Endothelial cell of umbilical vein (primary cell): ENCODE measurements at regions not wholly inside any gene's neighbourhood (a gene's known extent, or its start where the extent isn't known, plus 50 kb on each side); places are given as distances from the start of the nearest gene placed in this dataset.

ENCODE experiments used
- BruUV-seq: library from RNA; stranded (reverse); fragments of 400-500 nt; replicated peaks from 2 replicates; lab custom pipeline; 2021; lab: Mats Ljungman, UMichigan
- CTCF ChIA-PET: fragments of 300-600, 350-600 bp; sonication (Branson Sonifier 250); formaldehyde crosslinking; loops from one replicate; lab custom pipeline; 2021; ENCODE audit warnings: antibody characterized with exemption, inconsistent platforms; lab: Charles Lee
- POLR2A ChIA-PET: fragments of 300-600, 350-600 bp; sonication (Branson Sonifier 250); formaldehyde crosslinking; loops from one replicate; lab custom pipeline; 2021; ENCODE audit warnings: antibody characterized with exemption, inconsistent platforms; lab: Charles Lee
- DNase-seq: peaks from one replicate; pipeline ENCODE4 v3.0.0-alpha.2; 2011; ENCODE audit warnings: low read depth, low spot score
- FAIRE-seq: peaks from 2 replicates; lab custom pipeline; 2011; peaks lifted over from hg19 to GRCh38; lab: Jason Lieb, UNC
- H2AFZ ChIP-seq: 2 replicates; pipeline ENCODE4 v1.6.0; 2012; ENCODE audit warnings: low read depth, low read length, control low read depth, inconsistent platforms
- H3K27ac ChIP-seq: 2 replicates; pipeline ENCODE4 v1.5.1; 2011; ENCODE audit warnings: low read depth, mild to moderate bottlenecking, control low read depth, low read length, moderate library complexity; ENCODE audit not compliant: insufficient read depth
- H3K27me3 ChIP-seq, 2 experiments: 2 replicates each; pipeline versions ENCODE4 v1.6.0 to v1.6.1; 2011; ENCODE audit warnings: low read length in 2 of 2, mixed read lengths in 1 of 2; ENCODE audit not compliant: control insufficient read depth in 2 of 2, insufficient read depth in 2 of 2
- H3K36me3 ChIP-seq, 2 experiments: 2 replicates in 1 of 2; 3 replicates in 1 of 2; pipeline ENCODE4 v1.5.1; 2011; ENCODE audit warnings: low read length in 2 of 2, mild to moderate bottlenecking in 1 of 2, moderate library complexity in 1 of 2; ENCODE audit not compliant: control insufficient read depth in 2 of 2, insufficient read depth in 2 of 2; ENCODE audit errors: extremely low read depth in 1 of 2
- H3K4me1 ChIP-seq: 3 replicates; pipeline ENCODE4 v1.5.1; 2011; ENCODE audit warnings: mild to moderate bottlenecking, low read length; ENCODE audit not compliant: control insufficient read depth, insufficient read depth; ENCODE audit errors: extremely low read depth
- H3K4me2 ChIP-seq: 2 replicates; pipeline ENCODE4 v1.6.1; 2011; ENCODE audit warnings: low read length, control low read depth, mixed read lengths; ENCODE audit not compliant: insufficient read depth
- H3K4me3 ChIP-seq, 3 experiments: fragments of 200-600 bp in 1 of 3; sonication (generic), shearing (Covaris generic) in 1 of 3; replicated peaks in 1 of 3; 2 replicates each; pipeline ENCODE4 v1.5.1; 2011 to 2016; ENCODE audit warnings: control low read depth in 3 of 3, low read length in 3 of 3, mild to moderate bottlenecking in 2 of 3, inconsistent platforms in 1 of 3, low read depth in 1 of 3, moderate library complexity in 1 of 3; ENCODE audit not compliant: insufficient read depth in 1 of 3
- H3K79me2 ChIP-seq: 2 replicates; pipeline ENCODE4 v1.6.0; 2012; ENCODE audit warnings: low read length, inconsistent platforms; ENCODE audit not compliant: control insufficient read depth, insufficient read depth
- H3K9ac ChIP-seq: replicated peaks from 2 replicates; pipeline ENCODE3; 2011; ENCODE audit warnings: low read length, control low read depth; ENCODE audit not compliant: insufficient read depth; ENCODE audit errors: extremely low read depth
- H3K9me1 ChIP-seq: replicated peaks from 3 replicates; pipeline ENCODE4 v1.6.0; 2011; ENCODE audit warnings: mild to moderate bottlenecking, low read length; ENCODE audit not compliant: control insufficient read depth, insufficient read depth; ENCODE audit errors: extremely low read depth
- H3K9me3 ChIP-seq: replicated peaks from 2 replicates; pipeline ENCODE4 v1.5.1; 2012; ENCODE audit warnings: low read length, inconsistent platforms; ENCODE audit not compliant: control insufficient read depth, insufficient read depth
- H4K20me1 ChIP-seq: replicated peaks from 2 replicates; pipeline ENCODE3; 2011; ENCODE audit warnings: mild to moderate bottlenecking, low read length; ENCODE audit not compliant: control insufficient read depth, insufficient read depth; ENCODE audit errors: extremely low read depth
- EZH2 ChIP-seq: IDR thresholded peaks from 2 replicates; pipeline ENCODE4 v1.6.1; 2012; ENCODE audit warnings: borderline replicate concordance, low read depth, mild to moderate bottlenecking, moderate library complexity, low read length, inconsistent platforms; ENCODE audit not compliant: severe bottlenecking
- FOS ChIP-seq: IDR thresholded peaks from 2 replicates; pipeline ENCODE4 v1.6.1; 2011; ENCODE audit warnings: mild to moderate bottlenecking, low read length, moderate library complexity, borderline replicate concordance; ENCODE audit not compliant: insufficient read depth
- GATA2 ChIP-seq: IDR thresholded peaks from 2 replicates; pipeline ENCODE4 v1.7.0; 2011; ENCODE audit warnings: low read depth, mild to moderate bottlenecking, moderate library complexity, mixed read lengths, low read length; ENCODE audit not compliant: insufficient read length, insufficient read depth
- JUN ChIP-seq: IDR thresholded peaks from 2 replicates; pipeline ENCODE4 v1.6.1; 2011; ENCODE audit warnings: borderline replicate concordance, low read depth; ENCODE audit not compliant: insufficient read length, insufficient read depth
- MAX ChIP-seq: IDR thresholded peaks from 2 replicates; pipeline ENCODE4 v1.6.1; 2011; ENCODE audit not compliant: insufficient read depth, insufficient read length
- MYC ChIP-seq: IDR thresholded peaks from one replicate; pipeline ENCODE4 v1.6.1; 2011; ENCODE audit warnings: mild to moderate bottlenecking, low read depth, low read length
- POLR2A ChIP-seq: IDR thresholded peaks from 2 replicates; pipeline ENCODE4 v1.6.1; 2012; ENCODE audit warnings: low read depth, mild to moderate bottlenecking, control low read depth, low read length
- POLR2AphosphoS5 ChIP-seq: IDR thresholded peaks from 2 replicates; pipeline ENCODE4 v1.6.1; 2012; ENCODE audit warnings: low read depth, mild to moderate bottlenecking, control low read depth, low read length, moderate library complexity; ENCODE audit not compliant: insufficient read depth
- dilution Hi-C: fragments of 300-500 bp; cut with MboI; formaldehyde crosslinking; loops from one replicate; pipeline ENCODE4 v1.15.0; 2019; ENCODE audit warnings: low sequenced_read_pairs; ENCODE audit not compliant: extremely low pct_ligation_motif_present
- intact Hi-C: fragments of 100-400 bp; cut with micrococcal nuclease; formaldehyde crosslinking; loops from one replicate; pipeline ENCODE4 v1.10.0; 2022
- TF ChIP-seq, protein P1 (sequence below), 2 donors: IDR thresholded peaks; 1 replicate in 1 of 2; 2 replicates in 1 of 2; pipeline ENCODE4 v1.5.1; 2011; ENCODE audit warnings: low read length in 2 of 2, mild to moderate bottlenecking in 2 of 2, moderate library complexity in 2 of 2, control low read depth in 1 of 2, inconsistent platforms in 1 of 2, low read depth in 1 of 2; ENCODE audit not compliant: insufficient read depth in 1 of 2; ENCODE audit errors: extremely low read depth in 1 of 2

- Histone ChIP-seq H3K79me2 (no peaks in the 10 kb centered on the region), H3K4me2 (no peak overlapping the region), H4K20me1 (no peaks in the 10 kb centered on the region), H3K9me3 (no peaks in the 10 kb centered on the region), H3K27ac (no peak overlapping the region), H3K4me3 (no peak overlapping the region), H3K9me1 (no peaks in the 10 kb centered on the region), H3K36me3 (no peaks in the 10 kb centered on the region), H3K9ac (no peak overlapping the region), H3K27me3 (no peaks in the 10 kb centered on the region), H3K4me1 (no peaks in the 10 kb centered on the region), H2AFZ (no peak overlapping the region)
- FAIRE-seq = no peak
- DNase-seq = no peak
- dilution Hi-C loops (no loop called here), intact Hi-C loops (no loop called here)
- no TSS peak for BruUV-seq
- ChIA-PET POLR2A (no interaction called here), CTCF (no interaction called here)
- TF ChIP-seq EZH2 (no peak), POLR2AphosphoS5 (no peak), GATA2 (no peak), MAX (no peak), MYC (no peak), POLR2A (no peak), FOS (no peak), JUN (no peak)
- TF ChIP-seq, protein P1, sequence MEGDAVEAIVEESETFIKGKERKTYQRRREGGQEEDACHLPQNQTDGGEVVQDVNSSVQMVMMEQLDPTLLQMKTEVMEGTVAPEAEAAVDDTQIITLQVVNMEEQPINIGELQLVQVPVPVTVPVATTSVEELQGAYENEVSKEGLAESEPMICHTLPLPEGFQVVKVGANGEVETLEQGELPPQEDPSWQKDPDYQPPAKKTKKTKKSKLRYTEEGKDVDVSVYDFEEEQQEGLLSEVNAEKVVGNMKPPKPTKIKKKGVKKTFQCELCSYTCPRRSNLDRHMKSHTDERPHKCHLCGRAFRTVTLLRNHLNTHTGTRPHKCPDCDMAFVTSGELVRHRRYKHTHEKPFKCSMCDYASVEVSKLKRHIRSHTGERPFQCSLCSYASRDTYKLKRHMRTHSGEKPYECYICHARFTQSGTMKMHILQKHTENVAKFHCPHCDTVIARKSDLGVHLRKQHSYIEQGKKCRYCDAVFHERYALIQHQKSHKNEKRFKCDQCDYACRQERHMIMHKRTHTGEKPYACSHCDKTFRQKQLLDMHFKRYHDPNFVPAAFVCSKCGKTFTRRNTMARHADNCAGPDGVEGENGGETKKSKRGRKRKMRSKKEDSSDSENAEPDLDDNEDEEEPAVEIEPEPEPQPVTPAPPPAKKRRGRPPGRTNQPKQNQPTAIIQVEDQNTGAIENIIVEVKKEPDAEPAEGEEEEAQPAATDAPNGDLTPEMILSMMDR (IDR thresholded peaks at IDR 0.05; ENCODE audit: extremely low read depth in 1 of 2, insufficient read depth in 1 of 2, low read depth in 1 of 2, low read length in 2 of 2) = no peak
Measured at GRCh38 chr6:122246906-122247658, 152.4 kb upstream of the HSF2 start.
